GM23248 (cell line): ENCODE measurements at regions not wholly inside any gene's neighbourhood (a gene's known extent, or its start where the extent isn't known, plus 50 kb on each side); places are given as distances from the start of the nearest gene placed in this dataset.

Source experiments
- EZH2 ChIP-seq: fragments of 200-600 bp; sonication (generic); IDR thresholded peaks from 2 replicates; pipeline ENCODE4 v1.6.1; 2018; ENCODE audit warnings: antibody characterized with exemption, mild to moderate bottlenecking; ENCODE audit not compliant: insufficient read depth, poor library complexity, severe bottlenecking
- EZH2phosphoT487 ChIP-seq: fragments of 200-600 bp; sonication (generic); IDR thresholded peaks from 2 replicates; pipeline ENCODE4 v1.6.1; 2018; ENCODE audit warnings: antibody characterized with exemption, moderate library complexity, mild to moderate bottlenecking, low read depth; ENCODE audit not compliant: insufficient read depth

DNA sequence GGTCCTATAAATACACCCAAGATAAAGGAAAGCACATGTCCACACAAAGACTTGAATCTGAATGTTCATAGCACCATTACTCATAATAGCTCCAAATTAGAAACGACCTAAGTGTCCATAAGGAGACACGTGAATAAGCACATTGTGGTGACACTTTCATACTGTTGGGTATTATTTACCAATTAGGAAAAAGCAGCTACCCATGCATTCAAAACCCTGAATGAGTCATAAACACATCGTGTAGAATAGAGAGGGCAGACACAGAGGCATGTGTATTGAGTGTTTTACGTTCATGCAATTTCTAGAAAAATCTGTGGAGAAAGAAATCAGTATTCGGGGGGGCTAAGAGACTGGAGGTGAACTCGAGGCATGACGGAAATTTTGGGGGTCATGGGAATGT is 396.7 kb downstream of the THBS2 start:
- TF ChIP-seq EZH2phosphoT487 (no peak), EZH2 (no peak)
